GM21786 (cell line): ENCODE measurements at regions not wholly inside any gene's neighbourhood (a gene's known extent, or its start where the extent isn't known, plus 50 kb on each side); places are given as distances from the start of the nearest gene placed in this dataset.

ENCODE experiments used
- ATAC-seq: cut with Tn5 transposase; IDR thresholded peaks from one replicate; pipeline ENCODE4 v1.9.1; 2021; ENCODE audit not compliant: unreplicated experiment

DNA sequence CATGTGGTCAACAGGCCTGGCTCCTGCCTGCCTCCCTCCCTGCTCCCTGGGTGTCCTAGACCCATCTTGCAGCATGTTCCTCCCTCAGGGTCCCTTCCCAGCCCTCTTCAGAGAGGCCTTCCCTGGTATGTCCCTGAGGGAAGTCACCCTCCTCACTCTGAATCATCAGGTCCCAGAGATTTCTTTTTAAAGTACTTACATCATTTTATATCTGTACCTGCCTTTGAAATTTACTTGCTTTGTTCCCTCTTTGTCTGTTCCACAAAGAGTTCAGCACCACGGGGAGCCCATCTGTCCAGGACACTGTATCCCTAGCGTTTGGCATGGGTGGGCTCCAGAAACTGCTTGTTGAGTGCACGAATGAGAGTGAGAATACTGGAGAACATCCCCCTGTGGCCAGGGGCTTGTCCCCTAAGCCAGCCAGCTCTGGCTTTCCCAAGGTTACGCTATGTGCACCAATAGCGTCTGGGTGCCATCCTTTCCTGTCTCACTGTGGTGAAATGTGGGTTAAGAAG, 50.6 kb upstream of the IGFBP3 start:
- ATAC-seq = no peak

GRCh38 chr7:45971171-45971570, 50.1 kb upstream of the IGFBP3 start:
- ATAC-seq = no peak
